H1 (cell line): ENCODE measurements at regions not wholly inside any gene's neighbourhood (a gene's known extent, or its start where the extent isn't known, plus 50 kb on each side); places are given as distances from the start of the nearest gene placed in this dataset.

ENCODE experiments used
- CTCF ChIA-PET: fragments of 300-600 bp; sonication (Branson Sonifier 250); formaldehyde crosslinking; loops from one replicate; lab custom pipeline; 2021; ENCODE audit not compliant: partially characterized antibody; lab: Charles Lee
- POLR2A ChIA-PET: fragments of 300-600 bp; sonication (Branson Sonifier 250); formaldehyde crosslinking; loops from one replicate; lab custom pipeline; 2021; ENCODE audit warnings: inconsistent platforms; ENCODE audit not compliant: partially characterized antibody; lab: Charles Lee
- DNase-seq, 2 experiments: peaks; one replicate each; pipeline versions ENCODE4 v3.0.0 to v3.0.0-alpha.2; 2010 to 2022; ENCODE audit warnings: low spot score in 2 of 2, low read depth in 1 of 2, mixed read lengths in 1 of 2
- FAIRE-seq: peaks from 2 replicates; lab custom pipeline; 2011; peaks lifted over from hg19 to GRCh38; lab: Jason Lieb, UNC
- H2AFZ ChIP-seq: 2 replicates; pipeline ENCODE4 v1.8.1; 2012; ENCODE audit warnings: low read length, inconsistent platforms
- H2AK5ac ChIP-seq: 2 replicates; pipeline ENCODE4 v1.6.1; 2013; ENCODE audit warnings: low read depth, low read length
- H2BK120ac ChIP-seq: replicated peaks from 2 replicates; pipeline ENCODE3; 2013; ENCODE audit warnings: low read depth, low read length, inconsistent platforms
- H2BK12ac ChIP-seq: 2 replicates; pipeline ENCODE4 v1.6.1; 2013; ENCODE audit warnings: low read depth, low read length
- H2BK15ac ChIP-seq: 2 replicates; pipeline ENCODE4 v1.6.1; 2013; ENCODE audit warnings: low read length
- H2BK20ac ChIP-seq: 2 replicates; pipeline ENCODE4 v1.6.1; 2013; ENCODE audit warnings: low read length
- H2BK5ac ChIP-seq: 2 replicates; pipeline ENCODE4 v1.6.1; 2013; ENCODE audit warnings: low read depth, low read length
- H3K14ac ChIP-seq: 2 replicates; pipeline ENCODE4 v1.6.1; 2013; ENCODE audit warnings: inconsistent platforms; ENCODE audit not compliant: insufficient read length
- H3K18ac ChIP-seq: 2 replicates; pipeline ENCODE4 v1.6.1; 2013; ENCODE audit warnings: low read length; ENCODE audit errors: extremely low read depth
- H3K23ac ChIP-seq: 2 replicates; pipeline ENCODE4 v1.6.1; 2013; ENCODE audit warnings: inconsistent platforms; ENCODE audit not compliant: insufficient read length
- H3K23me2 ChIP-seq: 2 replicates; pipeline ENCODE4 v1.6.1; 2013; ENCODE audit warnings: low read depth, low read length
- H3K27ac ChIP-seq: 2 replicates; pipeline ENCODE4 v1.6.1; 2011; ENCODE audit warnings: low read depth, low read length, inconsistent platforms
- H3K27me3 ChIP-seq, 4 experiments: replicated peaks in 1 of 4; 1 replicate in 1 of 4; 2 replicates in 3 of 4; pipeline versions ENCODE4 v1.6.1 to v1.8.1; 2011 to 2013; ENCODE audit warnings: low read length in 3 of 4, mild to moderate bottlenecking in 3 of 4, inconsistent platforms in 2 of 4, mixed read lengths in 2 of 4, moderate library complexity in 1 of 4; ENCODE audit not compliant: control insufficient read depth in 3 of 4, insufficient read depth in 3 of 4; ENCODE audit errors: extremely low read depth in 1 of 4
- H3K36me3 ChIP-seq, 4 experiments: 2 replicates each; pipeline versions ENCODE4 v1.6.1 to v1.8.1; 2011 to 2013; ENCODE audit warnings: mild to moderate bottlenecking in 4 of 4, low read length in 3 of 4, moderate library complexity in 2 of 4, control low read depth in 1 of 4, inconsistent platforms in 1 of 4; ENCODE audit not compliant: insufficient read depth in 4 of 4, control insufficient read depth in 2 of 4
- H3K4ac ChIP-seq: replicated peaks from 2 replicates; pipeline ENCODE3; 2013; ENCODE audit warnings: low read length, low read depth, mixed read lengths, inconsistent platforms; ENCODE audit not compliant: insufficient read length
- H3K4me1 ChIP-seq, 4 experiments: replicated peaks in 1 of 4; 1 replicate in 1 of 4; 2 replicates in 3 of 4; pipeline versions ENCODE4 v1.6.1 to v1.8.1; 2011 to 2013; ENCODE audit warnings: low read length in 3 of 4, inconsistent platforms in 2 of 4, mixed read lengths in 1 of 4; ENCODE audit not compliant: insufficient read depth in 4 of 4, control insufficient read depth in 3 of 4
- H3K4me2 ChIP-seq, 2 experiments: 2 replicates each; pipeline versions ENCODE4 v1.6.1 to v1.8.1; 2011 to 2013; ENCODE audit warnings: low read depth in 2 of 2, low read length in 2 of 2, control low read depth in 1 of 2, inconsistent platforms in 1 of 2, mild to moderate bottlenecking in 1 of 2; ENCODE audit not compliant: insufficient read depth in 1 of 2
- H3K4me3 ChIP-seq, 4 experiments: fragments of 200-600, 300-600 bp in 1 of 4; sonication (generic), shearing (Covaris generic), sonication (Bioruptor Twin) in 1 of 4; 2 replicates each; pipeline versions ENCODE4 v1.5.1 to v1.8.1; 2011 to 2016; ENCODE audit warnings: low read length in 4 of 4, low read depth in 3 of 4, control low read depth in 2 of 4, inconsistent platforms in 2 of 4, mild to moderate bottlenecking in 2 of 4, mixed read lengths in 1 of 4, moderate library complexity in 1 of 4; ENCODE audit not compliant: insufficient read depth in 2 of 4; ENCODE audit errors: extremely low read depth in 1 of 4
- H3K56ac ChIP-seq: replicated peaks from 2 replicates; pipeline ENCODE3; 2013; ENCODE audit warnings: low read depth, mild to moderate bottlenecking, mixed read lengths, low read length, inconsistent platforms; ENCODE audit not compliant: insufficient read length
- H3K79me1 ChIP-seq: 2 replicates; pipeline ENCODE4 v1.6.1; 2013; ENCODE audit warnings: low read depth, low read length, control low read depth
- H3K79me2 ChIP-seq, 2 experiments: 2 replicates each; pipeline versions ENCODE4 v1.6.1 to v1.8.1; 2012 to 2013; ENCODE audit warnings: low read length in 2 of 2, mild to moderate bottlenecking in 2 of 2, inconsistent platforms in 1 of 2; ENCODE audit not compliant: insufficient read depth in 2 of 2, control insufficient read depth in 1 of 2
- H3K9ac ChIP-seq, 4 experiments: replicated peaks in 1 of 4; 1 replicate in 1 of 4; 2 replicates in 3 of 4; pipeline versions ENCODE4 v1.6.1 to v1.8.1; 2011 to 2013; ENCODE audit warnings: low read depth in 3 of 4, low read length in 3 of 4, control low read depth in 2 of 4, mild to moderate bottlenecking in 2 of 4, moderate library complexity in 2 of 4, inconsistent platforms in 1 of 4; ENCODE audit errors: extremely low read depth in 1 of 4
- H3K9me3 ChIP-seq, 2 experiments: 2 replicates each; pipeline versions ENCODE4 v1.6.1 to v1.8.1; 2012 to 2013; ENCODE audit warnings: mild to moderate bottlenecking in 2 of 2, moderate library complexity in 2 of 2, control low read depth in 1 of 2, inconsistent platforms in 1 of 2, low read depth in 1 of 2, low read length in 1 of 2, mixed read lengths in 1 of 2; ENCODE audit not compliant: insufficient read depth in 2 of 2
- H4K20me1 ChIP-seq, 2 experiments: replicated peaks in 1 of 2; 2 replicates each; pipeline versions ENCODE3 to v1.8.1; 2011 to 2013; ENCODE audit warnings: inconsistent platforms in 2 of 2, low read length in 2 of 2, mild to moderate bottlenecking in 1 of 2; ENCODE audit not compliant: insufficient read depth in 2 of 2, control insufficient read depth in 1 of 2
- H4K5ac ChIP-seq: 2 replicates; pipeline ENCODE4 v1.6.1; 2013; ENCODE audit warnings: low read length, low read depth, mixed read lengths, inconsistent platforms; ENCODE audit not compliant: insufficient read length
- H4K8ac ChIP-seq: 2 replicates; pipeline ENCODE4 v1.8.0; 2013; ENCODE audit warnings: mild to moderate bottlenecking, moderate library complexity, low read length, inconsistent platforms; ENCODE audit not compliant: insufficient read depth; ENCODE audit errors: extremely low read depth
- H4K91ac ChIP-seq: replicated peaks from 2 replicates; pipeline ENCODE3; 2013; ENCODE audit warnings: low read length, mixed read lengths, inconsistent platforms; ENCODE audit not compliant: insufficient read length
- HDAC2 ChIP-seq, 2 experiments: fragments of 300-600 bp in 1 of 2; sonication (generic) in 1 of 2; IDR thresholded peaks; 2 replicates each; pipeline ENCODE4 v1.6.1; 2011 to 2012; ENCODE audit warnings: low read depth in 2 of 2, low read length in 2 of 2, mild to moderate bottlenecking in 2 of 2, moderate library complexity in 2 of 2, borderline replicate concordance in 1 of 2, inconsistent platforms in 1 of 2
- RXRA ChIP-seq: IDR thresholded peaks from 2 replicates; pipeline ENCODE4 v1.6.1; 2011; ENCODE audit warnings: low read depth, mild to moderate bottlenecking, low read length, moderate library complexity; ENCODE audit not compliant: insufficient read depth
- SUZ12 ChIP-seq: fragments of 200-600 bp; sonication (generic); IDR thresholded peaks from 2 replicates; pipeline ENCODE4 v1.6.1; 2012; ENCODE audit warnings: mild to moderate bottlenecking, inconsistent platforms, low read length, moderate library complexity, mixed read lengths
- YY1 ChIP-seq: IDR thresholded peaks from 2 replicates; pipeline ENCODE4 v1.6.1; 2011; ENCODE audit warnings: low read depth, mild to moderate bottlenecking, low read length
- ZNF274 ChIP-seq: IDR thresholded peaks from 2 replicates; pipeline ENCODE4 v1.7.0; 2012; ENCODE audit warnings: low read length, borderline replicate concordance; ENCODE audit errors: extremely low read depth
- WGBS, 2 experiments: shearing (Covaris generic) in 1 of 2; methylation state at CpG; one replicate each; pipeline versions ENCODE4 v1.1.6 to v1.1.7; 2013 to 2015; ENCODE audit warnings: low lambda C conversion rate in 2 of 2, mixed read lengths in 2 of 2, inconsistent platforms in 1 of 2, low coverage in 1 of 2, missing lambda C conversion rate in 1 of 2; ENCODE audit not compliant: insufficient replicate concordance in 2 of 2, insufficient coverage in 1 of 2, insufficient read length in 1 of 2; ENCODE audit errors: extremely low coverage in 1 of 2, missing lambda C conversion rate in 1 of 2; 5-methylcytosine and 5-hydroxymethylcytosine counted together
- TF ChIP-seq, protein P1 (sequence below): IDR thresholded peaks from 2 replicates; pipeline ENCODE4 v1.6.1; 2012; ENCODE audit warnings: inconsistent platforms

DNA sequence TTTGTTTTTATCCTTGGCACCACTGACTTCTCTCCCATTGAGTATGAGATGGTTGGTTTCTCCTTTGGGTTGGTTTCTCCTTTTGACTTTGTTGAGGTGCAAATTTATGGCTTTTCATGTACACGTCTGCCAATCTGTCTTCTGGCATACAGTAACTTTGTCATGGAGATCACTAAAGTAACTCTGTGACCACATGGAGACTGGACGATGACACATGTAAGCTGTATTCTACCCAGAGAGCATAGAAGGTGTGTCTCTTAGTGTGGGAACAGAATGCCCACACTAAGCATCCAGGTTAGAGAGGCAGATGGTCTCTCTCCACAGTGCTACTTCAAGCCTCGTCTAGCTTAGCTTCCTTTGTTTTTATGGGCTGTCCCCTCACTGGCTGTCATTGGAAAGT, 897.5 kb downstream of the SUCLG1 start:
- Histone ChIP-seq H3K27me3 (no peaks in the 10 kb centered on the region), H4K8ac (no peak overlapping the region), H4K5ac (no peak overlapping the region), H2BK120ac (no peak overlapping the region), H2BK20ac (no peak overlapping the region), H3K23ac (no peak overlapping the region), H4K20me1 (no peaks in the 10 kb centered on the region), H3K4ac (no peak overlapping the region), H3K4me3 (no peak overlapping the region), H3K79me2 (no peaks in the 10 kb centered on the region), H3K9me3 (no peaks in the 10 kb centered on the region), H2AK5ac (no peak overlapping the region), H3K4me1 (no peaks in the 10 kb centered on the region), H2BK12ac (no peak overlapping the region), H3K36me3 (no peaks in the 10 kb centered on the region), H3K27ac (no peak overlapping the region), H3K14ac (no peak overlapping the region), H2BK5ac (no peak overlapping the region), H3K56ac (no peak overlapping the region), H3K9ac (no peak overlapping the region), H3K23me2 (no peaks in the 10 kb centered on the region), H3K18ac (no peak overlapping the region), H2BK15ac (no peak overlapping the region), H2AFZ (no peak overlapping the region), H4K91ac (no peak overlapping the region), H3K4me2 (no peak overlapping the region), H3K79me1 (no peaks in the 10 kb centered on the region)
- no peak for FAIRE-seq
- WGBS, 2 experiments, result 89% methylated on average over 3 of the region's 3 CpGs; no CpG with 5 or more reads in 1 of the 2 experiments
- ChIA-PET CTCF (no interaction called here), POLR2A (no interaction called here)
- no peak for DNase-seq
- no peak for TF ChIP-seq ZNF274
- TF ChIP-seq SUZ12, result no peak
- no peak for TF ChIP-seq RXRA
- TF ChIP-seq HDAC2 (IDR thresholded peaks at IDR 0.05; ENCODE audit: borderline replicate concordance in 1 of 2, low read depth in 2 of 2, low read length in 2 of 2), result no peak
- TF ChIP-seq, protein P1, sequence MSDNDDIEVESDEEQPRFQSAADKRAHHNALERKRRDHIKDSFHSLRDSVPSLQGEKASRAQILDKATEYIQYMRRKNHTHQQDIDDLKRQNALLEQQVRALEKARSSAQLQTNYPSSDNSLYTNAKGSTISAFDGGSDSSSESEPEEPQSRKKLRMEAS, result no peak
- no peak for TF ChIP-seq YY1
